Esophagus muscularis mucosa (tissue), 3 donors: ENCODE measurements at regions not wholly inside any gene's neighbourhood (a gene's known extent, or its start where the extent isn't known, plus 50 kb on each side); places are given as distances from the start of the nearest gene placed in this dataset.
"Not testable (repeated sequence)": the region's sequence is repeated elsewhere in the genome, so short reads cannot be mapped to it uniquely, and the experiment has no call there.

Experiments used
- CTCF ChIP-seq, 3 experiments: fragments of 200-600 bp in 2 of 3; fragments of 450-650 bp in 1 of 3; sonication (generic) in 2 of 3; IDR thresholded peaks; one replicate each; pipeline ENCODE4 v1.5.1; 2017 to 2019; ENCODE audit warnings: antibody characterized with exemption in 3 of 3, mild to moderate bottlenecking in 2 of 3, moderate library complexity in 1 of 3
- EP300 ChIP-seq: sonication (generic); formaldehyde crosslinking; IDR thresholded peaks from one replicate; pipeline ENCODE4 v1.6.1; 2017; ENCODE audit warnings: antibody characterized with exemption

- TF ChIP-seq EP300; CTCF (IDR thresholded peaks at IDR 0.05): not testable (repeated sequence)
Observed at GRCh38 chr3:195968104-195968503, 59.8 kb upstream of the TNK2 start.
